ENCODE measurements at regions not wholly inside any gene's neighbourhood (a gene's known extent, or its start where the extent isn't known, plus 50 kb on each side); places are given as distances from the start of the nearest gene placed in this dataset.

DNA sequence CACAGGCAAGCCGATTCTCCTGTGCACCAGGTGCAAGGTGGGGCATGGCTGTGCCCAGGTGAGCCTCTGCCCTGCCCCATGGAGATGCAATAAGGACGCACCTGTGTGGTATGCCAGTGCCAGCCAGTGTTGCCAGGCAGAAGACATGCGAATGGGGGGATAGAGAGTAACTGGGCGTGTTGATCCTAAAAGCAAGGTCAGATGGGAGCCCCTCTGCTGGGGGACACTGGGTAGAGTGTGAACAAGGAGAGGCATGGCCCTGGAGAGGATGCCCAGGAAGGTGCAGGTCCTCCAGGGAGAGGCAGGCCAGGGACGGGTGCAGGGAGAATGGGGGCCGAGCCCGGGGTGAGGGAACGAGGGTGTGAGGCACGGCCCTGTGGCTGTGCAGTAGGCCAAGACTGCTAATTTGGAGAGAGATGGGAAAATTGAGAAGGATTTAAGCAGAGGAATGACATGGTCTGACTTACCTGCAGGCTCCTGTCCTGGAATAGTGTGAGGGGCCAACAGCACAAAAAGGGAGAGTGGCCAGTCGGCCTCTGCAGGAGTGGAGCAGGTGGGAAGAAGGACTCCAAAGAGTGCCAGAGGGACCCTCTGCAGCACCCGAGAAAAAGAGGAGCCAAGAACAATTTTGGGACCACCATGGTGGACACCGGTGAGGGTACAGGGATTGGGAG is 690.4 kb upstream of the HS6ST1 start:
- Histone ChIP-seq H3K36me3 (no peaks in the 10 kb centered on the region), H3K27me3 (no peaks in the 10 kb centered on the region), H3K9me3 (no peaks in the 10 kb centered on the region), H3K27ac (no peak overlapping the region), H3K4me1 (no peaks in the 10 kb centered on the region), H3K4me3 (no peak overlapping the region)
- intact Hi-C loops (cut with DNase I), result no loop called here
- TF ChIP-seq CTCF (IDR thresholded peaks at IDR 0.05), result no peak
- ATAC-seq (no peak), DNase-seq (no peak)

DNA sequence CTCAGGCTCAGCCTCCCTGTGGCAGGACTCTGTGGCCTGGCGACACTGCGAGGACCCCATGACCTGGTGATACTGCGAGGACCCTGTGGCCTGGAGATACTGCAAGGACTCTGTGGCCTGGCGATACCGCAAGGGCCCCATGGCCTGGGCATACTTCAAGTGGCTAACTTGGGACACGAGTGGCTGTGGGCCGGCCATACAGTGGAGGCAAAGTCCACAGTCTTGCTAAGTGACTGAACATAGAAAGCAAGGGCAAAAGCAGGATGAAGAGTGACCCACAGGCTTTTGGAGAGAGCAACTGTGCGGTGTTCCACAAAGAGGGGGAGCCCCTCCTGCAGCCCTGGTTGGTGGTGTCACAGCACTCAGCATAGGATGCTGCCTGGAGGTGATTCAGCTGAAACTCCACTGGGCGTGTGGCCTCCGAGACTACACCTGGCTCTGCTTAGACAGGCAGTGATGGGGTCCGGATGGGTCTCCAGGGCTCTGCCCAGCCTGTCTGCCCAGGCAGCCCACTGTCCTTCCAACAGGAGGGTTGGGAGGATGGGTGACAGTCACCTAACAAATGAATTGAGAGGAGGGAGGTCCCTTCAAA is 691.0 kb upstream of the HS6ST1 start:
- Histone ChIP-seq H3K4me1 (no peaks in the 10 kb centered on the region), H3K4me3 (no peak overlapping the region), H3K27ac (no peak overlapping the region), H3K9me3 (no peaks in the 10 kb centered on the region), H3K36me3 (no peaks in the 10 kb centered on the region), H3K27me3 (no peaks in the 10 kb centered on the region)
- ATAC-seq (peak; percentile 11), DNase-seq (no peak)
- no peak for TF ChIP-seq CTCF (IDR thresholded peaks at IDR 0.05)
- intact Hi-C loops (cut with DNase I), result no loop called here

DNA sequence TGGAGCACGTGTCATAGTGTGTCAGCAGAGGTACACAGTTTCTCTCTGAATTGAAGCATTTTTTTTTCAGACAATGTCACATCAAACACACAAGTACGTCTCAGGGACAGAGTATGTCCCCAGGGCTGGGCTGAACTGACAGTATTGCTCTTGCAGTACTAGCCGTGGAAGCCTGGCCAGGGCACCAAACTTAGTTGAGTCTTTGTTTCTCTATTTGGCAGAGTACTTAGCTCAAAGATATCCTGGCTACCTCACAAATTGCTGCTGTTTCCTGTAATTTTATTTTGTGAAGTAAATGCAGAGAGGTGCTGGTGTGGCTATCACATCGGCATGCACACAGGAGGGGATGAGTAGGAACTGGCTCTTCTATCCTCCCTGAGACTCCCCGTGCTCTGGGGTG is 691.6 kb upstream of the HS6ST1 start:
- no peaks in the 10 kb centered on the region for H3K4me1 ChIP-seq
- no peak for DNase-seq
- H3K4me3 ChIP-seq, result no peak overlapping the region
- ATAC-seq, result no peak
- H3K9me3 ChIP-seq, result no peaks in the 10 kb centered on the region
- H3K27ac ChIP-seq, result no peak overlapping the region
- no peaks in the 10 kb centered on the region for H3K36me3 ChIP-seq
- intact Hi-C loops (cut with DNase I), result no loop called here
- H3K27me3 ChIP-seq, result no peaks in the 10 kb centered on the region
- no peak for TF ChIP-seq CTCF (IDR thresholded peaks at IDR 0.05)

DNA sequence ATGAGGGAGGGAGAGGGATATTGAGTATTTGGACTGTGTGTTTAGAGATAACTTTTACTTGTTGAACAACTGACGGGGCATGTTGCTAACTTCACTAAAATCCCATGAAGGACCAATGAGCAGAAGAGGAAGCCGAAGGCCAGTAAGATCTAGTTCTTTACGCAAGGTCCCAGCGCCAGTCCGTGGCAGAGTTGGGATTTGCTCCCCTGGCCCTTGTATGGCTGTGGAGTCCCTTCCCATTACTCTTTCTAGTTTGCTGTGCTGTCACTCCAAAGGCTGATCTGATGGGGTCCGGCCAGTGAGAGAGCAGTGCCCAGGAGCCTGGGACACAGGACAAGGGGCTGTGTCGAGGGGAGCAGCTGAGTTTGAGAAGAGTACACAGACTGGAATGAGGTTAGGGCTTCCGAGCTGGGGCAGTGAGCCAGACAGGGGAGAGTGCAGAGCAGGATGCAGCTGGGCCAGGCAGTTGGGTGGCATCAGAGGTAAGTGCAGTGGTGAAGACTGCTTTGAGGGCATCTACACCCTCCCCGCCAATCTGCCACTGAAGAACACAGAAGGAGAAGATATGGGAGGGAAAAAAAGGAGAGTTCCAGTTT is 692.9 kb upstream of the HS6ST1 start:
- TF ChIP-seq CTCF (IDR thresholded peaks at IDR 0.05), result no peak
- DNase-seq (no peak), ATAC-seq (peak; percentile 10)
- no peaks in the 10 kb centered on the region for H3K27me3 ChIP-seq
- no peak overlapping the region for H3K4me3 ChIP-seq
- H3K36me3 ChIP-seq, result no peaks in the 10 kb centered on the region
- H3K9me3 ChIP-seq, result no peaks in the 10 kb centered on the region
- no peaks in the 10 kb centered on the region for H3K4me1 ChIP-seq
- intact Hi-C loops (cut with DNase I), result no loop called here
- H3K27ac ChIP-seq, result no peak overlapping the region

- ATAC-seq, result no peak
- Histone ChIP-seq H3K27me3 (no peaks in the 10 kb centered on the region), H3K4me1 (no peaks in the 10 kb centered on the region), H3K36me3 (no peaks in the 10 kb centered on the region), H3K4me3 (no peak overlapping the region), H3K9me3 (no peaks in the 10 kb centered on the region), H3K27ac (no peak overlapping the region)
- no peak for TF ChIP-seq CTCF (IDR thresholded peaks at IDR 0.05)
- intact Hi-C loops (cut with DNase I), result no loop called here
- no peak for DNase-seq
Measured at GRCh38 chr2:129014432-129014831, 695.8 kb upstream of the HS6ST1 start.
